Thyroid gland (tissue), 4 donors: ENCODE measurements at regions not wholly inside any gene's neighbourhood (a gene's known extent, or its start where the extent isn't known, plus 50 kb on each side); places are given as distances from the start of the nearest gene placed in this dataset.
A peak's percentile ranks its signal among the peaks of the same experiment; 100 is the strongest.

Source experiments
- POLR2A ChIP-seq, 2 donors: fragments of 450-650 bp; IDR thresholded peaks; one replicate each; pipeline ENCODE4 v1.6.1; 2017; ENCODE audit warnings: antibody characterized with exemption in 2 of 2, mild to moderate bottlenecking in 2 of 2, moderate library complexity in 1 of 2
- TF ChIP-seq, protein P1 (sequence below), 6 experiments: fragments of 200-600 bp in 3 of 6; fragments of 450-650 bp in 3 of 6; sonication (generic) in 3 of 6; IDR thresholded peaks; one replicate each; pipeline ENCODE4 v1.5.1; 2016 to 2019; ENCODE audit warnings: antibody characterized with exemption in 6 of 6, mild to moderate bottlenecking in 2 of 6, inconsistent platforms in 1 of 6, moderate library complexity in 1 of 6

- TF ChIP-seq, protein P1, sequence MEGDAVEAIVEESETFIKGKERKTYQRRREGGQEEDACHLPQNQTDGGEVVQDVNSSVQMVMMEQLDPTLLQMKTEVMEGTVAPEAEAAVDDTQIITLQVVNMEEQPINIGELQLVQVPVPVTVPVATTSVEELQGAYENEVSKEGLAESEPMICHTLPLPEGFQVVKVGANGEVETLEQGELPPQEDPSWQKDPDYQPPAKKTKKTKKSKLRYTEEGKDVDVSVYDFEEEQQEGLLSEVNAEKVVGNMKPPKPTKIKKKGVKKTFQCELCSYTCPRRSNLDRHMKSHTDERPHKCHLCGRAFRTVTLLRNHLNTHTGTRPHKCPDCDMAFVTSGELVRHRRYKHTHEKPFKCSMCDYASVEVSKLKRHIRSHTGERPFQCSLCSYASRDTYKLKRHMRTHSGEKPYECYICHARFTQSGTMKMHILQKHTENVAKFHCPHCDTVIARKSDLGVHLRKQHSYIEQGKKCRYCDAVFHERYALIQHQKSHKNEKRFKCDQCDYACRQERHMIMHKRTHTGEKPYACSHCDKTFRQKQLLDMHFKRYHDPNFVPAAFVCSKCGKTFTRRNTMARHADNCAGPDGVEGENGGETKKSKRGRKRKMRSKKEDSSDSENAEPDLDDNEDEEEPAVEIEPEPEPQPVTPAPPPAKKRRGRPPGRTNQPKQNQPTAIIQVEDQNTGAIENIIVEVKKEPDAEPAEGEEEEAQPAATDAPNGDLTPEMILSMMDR (IDR thresholded peaks at IDR 0.05) = peak in 4 of 6 experiments; percentile 31 to 67 (median 51)
- peak in 1 of 2 donors; percentile 38 for TF ChIP-seq POLR2A (IDR thresholded peaks at IDR 0.05)
These were observed 58.2 kb upstream of the ZNF157 start for GRCh38 chrX:47311932-47312774.
